Heart left ventricle (tissue), 13 donors: ENCODE measurements at regions not wholly inside any gene's neighbourhood (a gene's known extent, or its start where the extent isn't known, plus 50 kb on each side); places are given as distances from the start of the nearest gene placed in this dataset.

ENCODE experiments used
- CTCF ChIP-seq, 12 donors: fragments of 200-600 bp; sonication (generic) in 4 of 12; IDR thresholded peaks; one replicate each; pipeline versions ENCODE4 v1.5.0 to v1.8.0; 2018 to 2022; ENCODE audit warnings: antibody characterized with exemption in 12 of 12, mild to moderate bottlenecking in 5 of 12
- POLR2A ChIP-seq, 2 donors: fragments of 450-650 bp; IDR thresholded peaks; one replicate each; pipeline ENCODE4 v1.6.1; 2017; ENCODE audit warnings: antibody characterized with exemption in 2 of 2, mild to moderate bottlenecking in 2 of 2, moderate library complexity in 2 of 2
- donor health status: ischemic (EF 13 %, LVEDD 7.1; RV severe dilation, severe dysfunction).
- donor health status: DM: no; HTN: yes; CAD: no.
- donor health status: DM: no; HTN: no; CAD: no.
- donor health status: ischemic (EF 25% LVEDD 6.9; RV normal size, moderate dysfunction).
- donor health status: ischemic (EF 25% LVEDD 5.7; RV mildly dilated, moderate dysfunction).
- donor health status: ischemic (EF 35%, LVEDD 5.7; RV mildly dilated, moderate dysfunction).
- donor health status: nonischemic (EF 11% LVEDD 7.7; RV severe dilation, severe dysfunction).
- donor health status: DM: yes; HTN: yes; CAD: no.
- donor health status: PGD.
- donor health status: ischemic (EF 29% LVEDD 5.4; RV normal size, mild dysfunction).
- donor health status: nonischemic (EF 23%, LVEDD 6.1; RV moderate dilation, normal function).

- TF ChIP-seq CTCF (IDR thresholded peaks at IDR 0.05) (no peak), POLR2A (IDR thresholded peaks at IDR 0.05) (no peak)
Observed at GRCh38 chr4:54844911-54845310, 187.2 kb downstream of the KIT start.
